HG03342 (cell line): ENCODE measurements at regions not wholly inside any gene's neighbourhood (a gene's known extent, or its start where the extent isn't known, plus 50 kb on each side); places are given as distances from the start of the nearest gene placed in this dataset.

Experiments used
- ATAC-seq: cut with Tn5 transposase; IDR thresholded peaks from one replicate; pipeline ENCODE4 v1.9.1; 2021; ENCODE audit warnings: mild to moderate bottlenecking, moderate library complexity; ENCODE audit not compliant: unreplicated experiment

DNA sequence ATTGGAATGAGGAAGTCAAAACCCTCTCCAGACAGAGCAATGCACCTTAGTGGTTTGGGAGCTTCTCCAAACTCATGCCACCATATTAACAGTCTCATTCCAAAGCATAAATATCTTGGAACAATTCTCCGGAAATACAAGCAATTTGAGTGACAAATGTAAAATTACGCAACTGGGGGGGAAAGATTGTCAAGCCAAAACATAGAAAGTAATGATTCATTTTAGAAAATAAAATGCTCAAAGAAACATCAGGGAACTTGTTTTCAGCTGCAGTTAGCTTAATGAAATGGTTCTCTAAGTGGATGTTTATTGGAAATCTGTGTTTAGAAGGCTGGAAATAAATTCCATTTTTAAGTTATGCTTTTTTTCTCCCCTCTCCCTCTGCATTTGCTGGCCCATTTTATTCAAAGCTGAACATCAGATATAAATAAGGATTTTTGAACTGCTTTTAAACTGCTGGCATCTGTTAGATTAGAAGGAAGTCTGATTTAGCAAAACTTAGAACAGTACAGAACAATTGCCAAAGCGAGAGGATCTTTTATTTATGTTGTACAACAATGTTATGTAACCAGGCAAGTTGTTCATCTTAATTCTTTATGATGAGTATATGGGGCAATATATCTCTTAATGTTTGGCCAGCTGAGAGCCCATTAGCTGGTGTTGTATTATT lies 551.9 kb downstream of the PRELID2 start:
- no peak for ATAC-seq

DNA sequence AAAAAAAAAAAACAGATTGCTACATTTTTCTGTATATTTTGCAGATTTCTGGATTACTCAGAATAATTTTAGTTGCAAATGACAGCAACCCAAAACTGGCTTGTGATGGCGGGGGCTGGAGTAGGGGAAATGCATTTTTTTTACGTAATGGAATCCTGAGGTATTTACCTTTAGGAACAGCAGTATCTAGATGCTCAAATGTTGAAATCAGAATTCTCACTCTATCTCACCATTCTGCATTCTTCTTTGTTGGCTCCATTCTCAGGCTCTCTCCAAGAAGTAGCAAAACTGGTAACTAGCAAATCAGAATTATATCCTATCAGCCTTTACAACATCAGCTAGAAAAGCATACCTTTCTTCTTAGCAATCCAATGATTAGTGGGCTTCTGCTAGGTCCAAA lies 554.3 kb downstream of the PRELID2 start:
- ATAC-seq, result no peak

DNA sequence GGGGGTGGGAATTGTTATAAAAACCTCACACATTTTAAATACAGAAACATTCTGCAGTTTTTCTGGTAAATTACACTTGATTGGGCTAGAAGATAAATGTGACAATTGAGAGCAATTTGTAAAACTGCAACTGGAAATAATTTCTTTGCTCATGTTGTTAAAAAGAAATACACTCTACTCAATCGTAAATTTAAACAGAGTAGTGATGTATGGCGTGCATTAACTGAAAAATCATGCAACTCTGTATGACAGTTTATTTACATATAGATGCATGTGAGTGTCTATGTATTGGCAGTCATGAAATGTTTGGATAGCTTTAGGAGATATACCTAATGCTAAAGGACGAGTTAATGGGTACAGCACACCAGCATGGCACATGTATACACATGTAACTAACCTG lies 554.9 kb downstream of the PRELID2 start:
- no peak for ATAC-seq

DNA sequence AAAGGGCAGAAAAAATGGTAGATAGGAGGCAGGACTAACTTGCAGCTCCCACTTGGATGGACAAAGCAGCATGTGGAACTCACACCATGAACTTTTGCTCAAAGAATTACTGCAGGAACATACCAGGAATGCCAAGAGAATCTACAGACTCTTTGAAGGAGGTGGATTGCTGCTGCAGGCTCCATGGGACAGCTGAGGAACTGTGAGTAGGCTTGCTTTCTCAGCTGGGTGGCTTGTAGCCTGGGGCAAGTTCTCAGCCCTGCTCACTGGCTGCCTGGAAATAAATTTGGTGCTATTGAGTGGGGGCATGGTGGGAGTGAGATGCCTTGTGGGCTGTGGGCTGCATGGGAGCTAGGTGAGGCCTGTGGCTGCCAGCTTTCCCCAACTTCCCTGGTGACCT lies 574.5 kb downstream of the PRELID2 start:
- ATAC-seq, result no peak

DNA sequence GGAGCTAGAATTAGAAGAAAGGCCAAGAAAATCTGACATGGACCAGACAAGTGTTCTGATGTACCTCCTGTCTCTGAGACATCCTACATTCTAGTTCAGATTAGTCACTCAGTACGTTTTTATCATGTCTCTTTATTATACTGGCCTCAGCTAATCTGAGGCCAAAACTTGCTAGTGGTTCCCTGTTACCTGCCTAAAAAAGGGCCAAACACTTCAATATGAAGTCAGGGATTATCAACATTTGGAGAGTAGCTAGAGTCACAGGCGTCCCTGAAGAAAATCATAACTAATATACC lies 587.4 kb downstream of the PRELID2 start:
- ATAC-seq, result no peak

DNA sequence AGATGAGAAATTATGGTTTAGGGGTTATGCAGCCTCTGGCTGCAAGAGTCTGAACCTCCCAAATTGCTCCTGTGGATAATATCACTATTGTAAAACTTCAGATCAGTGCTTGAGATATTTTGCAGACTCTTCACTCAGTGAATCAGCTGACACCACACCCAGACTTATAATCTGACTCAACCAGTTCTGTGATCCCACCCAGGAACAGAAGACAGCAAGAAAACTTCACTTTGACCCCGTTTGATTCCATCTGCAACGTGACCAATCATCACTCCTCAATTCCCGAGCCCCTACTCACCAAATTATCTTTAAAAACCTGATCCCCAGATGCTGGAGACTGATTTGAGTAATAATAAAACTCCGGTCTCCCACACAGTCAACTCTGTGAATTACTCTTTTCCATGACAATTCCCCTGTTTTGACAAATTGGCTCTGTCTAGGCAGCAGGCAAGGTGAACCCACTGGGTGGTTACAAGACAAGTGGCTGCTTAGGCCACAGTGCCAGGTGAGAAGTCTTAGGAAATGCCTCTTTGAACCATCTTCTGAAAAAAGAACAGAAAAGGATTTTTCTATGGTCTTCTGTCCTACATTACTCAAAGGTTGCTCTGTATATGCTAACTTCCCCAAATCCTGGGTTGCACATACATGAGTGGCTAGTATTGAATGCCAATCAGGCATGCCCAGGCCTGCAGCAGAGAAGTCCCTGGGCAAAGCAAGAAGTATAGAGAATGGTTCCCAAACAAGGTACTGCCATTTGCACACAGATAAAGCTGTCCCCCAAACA lies 588.0 kb downstream of the PRELID2 start:
- no peak for ATAC-seq

DNA sequence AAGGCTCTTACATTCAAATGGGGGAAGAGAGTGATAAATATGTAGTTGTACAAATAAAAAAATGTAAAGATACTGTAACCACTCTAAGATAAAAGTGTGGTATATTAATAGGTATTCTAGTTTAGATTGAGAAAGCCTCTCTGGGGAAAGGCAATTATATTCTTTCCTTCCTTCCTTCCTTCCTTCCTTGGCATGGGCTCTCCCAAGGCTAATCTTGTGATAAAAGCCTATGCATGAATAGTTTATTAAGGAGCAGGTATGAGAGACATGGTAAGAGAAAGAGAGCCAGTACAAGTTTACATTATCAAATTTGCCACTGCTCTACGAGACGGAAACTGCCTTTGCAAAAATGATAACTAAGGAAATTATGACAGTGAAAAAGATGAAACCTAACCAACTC lies 588.8 kb downstream of the PRELID2 start:
- no peak for ATAC-seq

DNA sequence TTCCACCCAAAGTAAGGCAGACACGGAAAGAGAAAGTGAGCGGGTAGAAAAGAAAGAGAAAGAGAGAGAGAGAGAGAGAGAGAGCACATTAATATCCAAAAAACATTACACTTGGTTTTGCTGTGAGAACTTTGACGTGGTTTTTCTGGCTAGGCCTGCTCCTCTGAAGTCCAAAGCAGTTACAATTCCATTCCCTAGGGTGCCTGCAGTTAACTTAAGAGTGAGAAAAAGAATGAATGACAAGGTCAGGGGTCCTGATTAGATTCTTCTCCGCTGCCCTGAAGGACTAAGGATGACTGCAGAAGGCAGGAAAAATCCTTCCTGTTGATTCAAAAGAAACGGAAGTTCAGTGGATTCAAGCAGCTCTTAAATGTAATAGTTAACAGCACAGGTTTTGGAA lies 589.8 kb downstream of the PRELID2 start:
- no peak for ATAC-seq

DNA sequence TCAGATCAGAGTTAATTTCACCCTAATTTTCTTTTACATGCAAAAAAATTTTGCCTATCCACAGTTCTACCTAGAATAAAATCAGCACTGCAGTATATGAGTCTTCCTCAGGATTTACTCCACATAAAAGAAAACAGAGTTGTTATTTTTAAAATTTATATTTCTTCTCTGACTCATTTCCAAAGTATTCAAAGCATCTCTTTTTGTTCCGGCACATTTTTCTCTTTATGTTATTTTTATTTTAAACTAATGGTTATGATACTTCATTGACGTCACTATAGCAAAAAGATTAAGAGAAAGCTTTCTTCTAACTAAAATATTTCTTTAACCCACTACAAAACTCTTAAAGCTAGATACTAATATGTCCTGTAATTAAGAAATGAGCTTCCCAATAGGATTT lies 590.4 kb downstream of the PRELID2 start:
- no peak for ATAC-seq

DNA sequence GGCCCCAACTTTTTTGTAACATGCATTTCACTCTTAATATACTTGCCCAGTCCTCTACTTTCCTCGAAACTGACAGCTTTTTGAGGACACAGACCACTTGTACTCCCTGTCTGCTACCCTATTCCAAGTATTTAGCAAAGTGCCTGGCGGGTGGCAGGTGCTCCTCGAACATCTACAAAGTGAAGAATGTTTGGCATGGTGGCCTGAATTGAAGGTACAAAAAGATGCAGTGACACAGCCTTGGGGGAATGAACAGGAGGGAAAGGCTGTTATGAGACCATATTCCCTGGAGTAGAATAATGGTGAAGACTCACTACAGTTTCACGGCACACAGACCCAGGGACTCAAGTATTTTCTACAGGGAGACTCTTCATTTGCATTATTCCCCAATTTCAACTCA lies 590.9 kb downstream of the PRELID2 start:
- ATAC-seq, result no peak

DNA sequence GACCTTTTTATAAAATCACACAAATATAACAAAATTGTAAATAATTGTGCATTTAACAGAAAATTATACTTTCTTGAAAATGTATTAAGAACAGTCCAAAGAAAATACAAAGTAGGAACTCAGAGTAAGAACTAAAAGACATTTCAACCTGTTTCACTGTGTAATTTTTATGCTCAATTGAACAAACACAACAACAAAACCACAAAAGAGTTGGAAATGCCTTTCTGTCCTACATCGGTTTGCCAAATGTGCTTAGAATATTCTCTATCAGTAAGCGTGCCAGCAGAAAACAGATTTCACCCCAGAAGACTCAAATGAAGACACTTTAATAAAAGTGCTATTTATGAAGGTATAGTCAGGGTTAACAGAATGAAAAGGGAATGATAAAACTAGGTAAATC lies 592.1 kb downstream of the PRELID2 start:
- no peak for ATAC-seq

DNA sequence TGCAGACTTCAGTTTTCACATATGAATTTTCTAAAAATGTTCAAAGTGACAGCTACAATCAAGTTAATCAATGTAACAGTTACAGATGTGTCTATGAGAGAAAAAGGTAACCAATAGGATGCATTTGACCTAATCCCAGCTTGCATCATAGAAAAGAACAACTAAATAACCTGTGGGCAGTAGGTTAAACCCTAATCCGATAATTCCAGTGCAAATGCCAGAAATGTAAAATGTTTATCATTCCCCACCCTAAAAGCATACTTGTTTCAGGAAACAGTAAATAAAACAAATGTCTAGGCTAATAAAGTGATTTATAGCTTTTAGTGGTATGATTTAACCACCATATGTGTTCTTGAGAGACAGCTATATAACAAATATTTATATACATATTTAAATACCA lies 592.6 kb downstream of the PRELID2 start:
- no peak for ATAC-seq

DNA sequence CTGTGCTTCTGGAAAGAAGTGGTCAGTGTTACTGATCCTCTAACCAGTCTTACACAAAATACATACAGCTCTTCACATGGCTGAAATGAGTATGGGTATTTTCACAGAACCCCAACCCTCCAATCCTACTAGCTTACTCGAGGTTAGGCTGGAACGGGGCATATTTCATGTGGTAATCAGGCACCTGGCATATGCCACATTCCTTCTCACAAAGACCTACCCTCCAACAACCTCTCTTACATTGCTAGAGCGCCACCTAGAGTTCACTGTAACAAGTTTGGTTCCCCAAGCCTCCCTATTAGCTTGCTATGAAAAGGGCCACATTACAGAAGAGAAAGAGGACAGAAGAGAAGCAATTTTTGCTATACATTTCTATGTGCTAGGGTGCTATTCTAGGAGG lies 597.3 kb downstream of the PRELID2 start:
- ATAC-seq, result peak; percentile 68

DNA sequence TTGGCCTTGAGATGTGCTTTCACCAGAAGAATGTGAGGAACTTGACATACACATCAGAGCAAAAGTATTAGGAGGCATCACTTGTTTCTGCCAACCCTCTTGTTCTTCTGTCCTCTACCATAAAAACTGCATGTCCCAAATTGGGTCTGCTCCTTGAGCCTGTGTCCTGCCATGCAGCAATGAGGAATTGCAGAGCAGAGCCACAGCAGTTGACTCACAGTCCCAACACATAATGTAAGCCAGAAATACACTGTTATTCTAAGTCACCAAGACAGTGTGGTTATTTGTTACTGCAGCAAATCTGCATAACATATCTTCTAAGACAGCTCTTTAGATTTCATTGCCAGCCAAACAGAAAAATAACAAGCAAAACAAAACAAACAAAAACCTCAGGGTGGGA lies 598.2 kb downstream of the PRELID2 start:
- ATAC-seq, result no peak

DNA sequence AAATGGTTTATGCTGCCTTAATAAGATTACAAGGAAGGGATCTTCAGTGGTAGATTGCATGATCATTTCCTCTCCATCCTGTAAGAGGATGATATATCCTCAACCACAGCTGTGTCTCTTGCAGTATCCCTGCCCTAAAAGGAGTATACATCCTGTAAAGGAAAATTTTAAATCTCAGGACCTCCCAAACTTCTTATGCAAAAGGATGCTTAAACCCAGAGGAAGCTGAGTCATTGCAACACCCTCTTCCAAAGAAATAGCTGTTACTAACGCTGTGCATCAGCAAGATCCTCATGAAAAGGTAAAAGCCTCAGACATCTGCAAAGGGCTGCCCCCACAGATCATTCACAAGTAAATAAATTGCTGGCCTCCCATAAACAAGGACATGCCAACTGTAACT lies 599.0 kb downstream of the PRELID2 start:
- ATAC-seq, result no peak

DNA sequence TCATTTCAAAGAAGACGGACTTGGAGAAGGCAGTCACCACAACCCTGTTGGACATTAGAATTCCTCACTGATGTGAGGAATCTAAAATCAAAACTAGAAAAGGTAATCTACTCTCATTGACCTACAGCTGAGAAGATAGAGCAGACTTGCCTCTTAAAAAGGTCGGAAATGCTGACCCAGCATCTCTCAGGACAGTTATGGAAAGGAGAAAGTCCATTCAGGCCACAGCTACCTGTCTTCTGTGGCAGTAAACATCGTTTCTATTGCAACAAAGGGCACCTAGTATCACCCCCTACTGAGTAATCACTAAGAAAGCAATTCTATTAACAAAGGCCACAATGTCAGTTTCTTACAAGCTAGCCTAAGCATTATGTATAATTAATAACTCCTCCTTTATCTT lies 601.7 kb downstream of the PRELID2 start:
- ATAC-seq, result no peak

DNA sequence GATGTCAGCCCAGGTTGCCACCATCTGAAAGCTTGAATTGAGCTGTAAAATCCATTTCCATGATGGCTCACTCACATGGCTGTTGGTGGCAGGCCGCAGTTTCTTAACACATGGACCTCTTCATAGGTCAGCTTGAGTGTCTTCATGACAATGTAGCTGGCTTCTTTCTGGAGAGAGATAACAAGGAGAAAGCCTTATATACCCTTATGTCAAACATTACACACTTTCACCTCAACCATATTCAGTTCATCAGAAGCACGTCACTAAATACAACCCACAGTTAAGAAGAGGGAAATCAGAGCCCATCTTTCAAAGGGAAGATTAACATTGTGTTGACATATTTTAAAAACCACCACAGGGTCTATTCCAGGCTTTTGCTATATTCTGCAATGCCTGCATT lies 604.4 kb downstream of the PRELID2 start:
- no peak for ATAC-seq

DNA sequence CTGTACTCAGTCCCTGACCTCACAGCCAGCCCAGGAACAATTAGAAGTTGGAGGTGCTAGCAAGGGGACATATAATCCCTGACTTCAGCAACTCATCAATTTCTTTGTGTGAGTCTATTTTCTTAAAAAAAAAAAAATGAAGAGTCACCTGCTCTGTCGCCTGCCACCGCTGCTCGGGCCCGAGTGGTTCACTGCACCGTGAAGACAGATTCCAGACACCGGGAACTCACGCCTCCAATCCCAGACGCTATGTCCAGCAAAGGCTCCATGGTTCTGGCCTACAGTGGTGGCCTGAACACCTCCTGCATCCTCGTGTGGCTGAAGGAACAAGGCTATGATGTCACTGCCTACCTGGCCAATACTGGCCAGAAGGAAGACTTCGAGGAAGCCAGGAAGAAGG lies 606.6 kb downstream of the PRELID2 start:
- no peak for ATAC-seq

DNA sequence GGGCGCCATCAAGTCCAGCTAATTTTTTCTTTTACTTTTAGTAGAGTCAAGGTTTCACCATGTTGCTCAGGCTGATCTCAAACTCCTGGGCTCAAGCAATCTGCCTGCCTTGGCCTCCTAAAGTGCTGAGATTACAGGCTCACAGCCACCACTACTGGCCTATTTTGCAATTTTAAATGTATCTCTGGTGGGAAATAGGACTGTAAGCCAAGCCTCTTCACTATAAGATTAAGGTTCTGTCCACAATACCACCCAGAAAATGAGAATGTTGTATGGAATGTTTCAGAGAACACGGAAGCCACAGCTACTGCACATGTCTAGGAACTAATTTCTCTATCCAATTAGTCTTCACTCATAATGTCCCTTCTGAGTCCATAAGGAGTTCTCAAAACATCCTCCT lies 607.3 kb downstream of the PRELID2 start:
- no peak for ATAC-seq

DNA sequence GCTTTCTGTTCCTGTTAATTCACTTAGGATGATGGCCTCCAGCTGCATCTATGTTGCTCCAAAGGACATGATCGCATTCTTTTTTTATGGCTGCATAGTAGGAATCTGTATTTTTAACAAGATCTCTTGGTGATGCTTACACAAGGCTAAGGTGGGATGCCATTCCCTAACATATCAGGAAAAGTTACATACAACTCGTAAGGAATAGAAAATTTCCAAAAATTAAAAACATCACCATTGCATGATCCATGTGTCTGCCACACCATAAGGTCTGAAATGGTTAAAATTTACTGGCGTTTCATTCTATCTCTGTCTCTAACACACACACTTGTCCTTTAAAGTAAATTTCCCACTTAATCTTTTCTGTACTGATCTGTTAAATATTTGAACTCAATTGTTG lies 608.4 kb downstream of the PRELID2 start:
- no peak for ATAC-seq

DNA sequence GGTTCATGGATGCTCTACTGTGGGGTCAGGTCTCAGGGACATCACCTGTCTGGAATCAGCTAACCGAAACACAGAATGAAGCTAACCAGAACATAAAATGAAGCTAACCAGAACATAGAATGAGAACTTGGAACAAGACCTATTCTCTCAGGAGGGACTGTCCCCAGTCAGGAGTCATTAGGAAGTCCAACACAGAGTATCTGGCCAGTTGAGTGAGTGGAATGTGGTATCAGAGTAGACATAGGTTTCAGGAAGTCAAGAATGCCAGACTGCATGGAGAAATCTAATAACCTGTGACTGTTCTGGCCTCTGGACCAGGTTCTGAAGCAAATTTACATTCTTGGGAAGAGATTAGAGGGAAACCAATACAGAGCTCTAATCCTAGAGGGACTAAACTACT lies 609.6 kb downstream of the PRELID2 start:
- ATAC-seq, result no peak

DNA sequence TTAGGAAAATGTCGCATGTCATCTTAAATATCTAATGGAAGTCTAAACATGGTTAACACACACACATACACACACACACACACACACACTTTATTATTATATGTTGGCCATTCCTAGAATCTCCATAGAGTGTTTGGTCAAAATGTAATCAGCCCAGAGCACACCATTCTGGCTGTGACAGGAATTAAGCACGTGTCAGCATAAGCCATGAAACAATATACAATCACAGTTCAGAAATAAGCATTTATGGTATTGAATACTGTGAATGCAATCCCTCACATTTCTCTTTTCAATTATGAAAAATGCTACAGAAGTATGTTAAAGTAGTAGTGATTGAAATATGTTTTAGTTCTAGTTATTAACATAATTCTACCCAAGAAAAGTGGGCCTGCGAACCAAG lies 611.6 kb downstream of the PRELID2 start:
- ATAC-seq, result no peak

DNA sequence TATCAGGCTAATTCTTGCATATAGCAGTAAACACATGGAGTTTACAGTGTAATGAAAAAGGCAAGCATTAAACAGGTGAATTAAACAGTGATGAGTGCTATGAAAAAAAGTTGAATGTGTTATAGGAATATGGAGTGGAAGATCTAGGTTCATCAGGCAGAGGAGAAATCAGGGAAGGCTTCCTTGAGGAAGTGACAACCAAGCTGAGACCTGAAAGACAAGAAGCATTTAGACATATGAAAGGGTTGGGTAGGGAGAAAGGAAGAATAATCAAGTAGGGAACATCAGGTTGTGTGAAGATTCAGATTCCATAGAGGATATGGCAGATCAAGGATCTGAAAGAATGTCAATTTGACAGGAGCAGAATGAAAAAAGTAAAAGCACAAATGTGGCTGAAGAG lies 612.5 kb downstream of the PRELID2 start:
- no peak for ATAC-seq
